ENCODE measurements at regions not wholly inside any gene's neighbourhood (a gene's known extent, or its start where the extent isn't known, plus 50 kb on each side); places are given as distances from the start of the nearest gene placed in this dataset.
"Not testable (repeated sequence)": the region's sequence is repeated elsewhere in the genome, so short reads cannot be mapped to it uniquely, and the experiment has no call there.

DNA sequence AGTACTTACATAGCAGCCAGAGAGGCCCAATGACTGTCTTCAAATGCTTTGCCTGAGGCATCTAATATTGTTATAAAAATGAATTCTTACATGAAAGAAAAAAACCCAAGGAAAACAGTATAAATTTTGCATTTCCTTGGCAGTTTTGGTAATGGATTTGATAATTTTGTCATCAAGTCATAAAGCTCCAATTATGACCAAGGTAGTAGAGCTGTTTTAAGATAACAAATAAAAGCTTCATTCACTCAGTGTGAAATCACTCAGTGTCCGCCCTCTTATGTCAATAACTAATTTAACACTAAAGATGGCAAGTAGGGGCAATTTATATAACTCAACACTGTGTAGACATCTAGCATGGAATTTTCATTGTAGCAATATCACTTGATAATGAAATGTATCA, 193.9 kb downstream of the ANKRD7 start:
- DNase-seq (ENCODE audit: low read depth in 2 of 2), result no peak

DNA sequence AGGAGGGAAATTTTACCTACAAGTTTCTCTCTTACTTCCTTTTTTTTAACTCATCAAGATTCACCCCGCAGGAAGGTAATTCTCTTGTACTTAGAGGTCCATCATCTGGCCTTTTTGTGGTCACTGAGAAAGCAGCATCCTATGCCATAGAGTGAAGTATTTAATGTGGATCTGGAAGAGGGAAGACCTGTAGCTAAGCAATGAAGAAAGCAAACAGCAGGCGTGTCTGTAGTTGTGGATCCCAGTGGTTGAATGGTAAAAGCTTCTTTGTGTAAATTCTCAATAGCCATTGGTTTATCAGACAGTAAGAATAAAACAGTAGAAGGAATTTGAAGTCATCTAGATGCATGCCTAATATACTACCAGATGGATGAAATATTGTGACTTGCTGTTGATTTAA, 196.4 kb downstream of the ANKRD7 start:
- DNase-seq (ENCODE audit: low read depth in 2 of 2), result no peak

DNA sequence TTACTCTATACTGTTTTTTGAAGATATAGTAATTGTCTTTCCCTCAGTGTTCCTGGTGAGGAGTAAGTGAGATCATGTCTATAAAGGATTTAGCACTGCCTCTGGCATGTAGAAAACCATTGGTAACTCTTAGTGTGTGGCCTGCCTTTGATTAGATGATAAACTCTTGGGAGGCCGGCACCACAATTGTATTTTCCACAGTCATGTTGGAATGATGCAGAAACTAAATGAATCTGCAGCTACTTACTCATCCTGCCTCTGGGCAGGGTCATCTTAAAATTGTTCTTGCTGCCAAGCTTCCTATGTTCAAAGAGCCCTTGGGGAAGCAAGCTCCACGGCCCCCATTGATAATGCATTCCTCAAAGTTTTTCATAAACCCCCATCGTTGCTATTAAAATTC, 204.6 kb downstream of the ANKRD7 start:
- DNase-seq (ENCODE audit: low read depth in 2 of 2), result no peak

- no peak for DNase-seq (ENCODE audit: low read depth in 2 of 2)
Measured at GRCh38 chr7:118436663-118437062, 212.2 kb downstream of the ANKRD7 start.

DNA sequence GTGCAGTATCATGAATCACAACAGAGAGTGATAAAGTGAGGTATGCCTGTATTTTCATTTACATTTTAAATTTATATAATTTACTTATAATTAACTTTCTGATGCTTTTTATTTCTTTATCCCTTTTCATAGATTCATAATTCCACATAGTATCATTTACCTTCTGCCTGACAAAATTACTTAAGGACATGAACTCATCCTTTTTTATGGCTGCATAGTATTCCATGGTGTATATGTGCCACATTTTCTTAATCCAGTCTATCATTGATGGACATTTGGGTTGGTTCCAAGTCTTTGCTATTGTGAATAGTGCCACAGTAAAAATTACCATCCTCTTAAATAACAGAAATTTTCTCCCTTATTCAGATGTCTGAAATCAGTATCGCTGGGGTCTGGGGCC, 224.5 kb downstream of the ANKRD7 start:
- not testable (repeated sequence) for DNase-seq (ENCODE audit: low read depth in 2 of 2)

GRCh38 chr7:118449797-118450567, 225.5 kb downstream of the ANKRD7 start:
- no peak for DNase-seq (ENCODE audit: low read depth in 2 of 2)

DNA sequence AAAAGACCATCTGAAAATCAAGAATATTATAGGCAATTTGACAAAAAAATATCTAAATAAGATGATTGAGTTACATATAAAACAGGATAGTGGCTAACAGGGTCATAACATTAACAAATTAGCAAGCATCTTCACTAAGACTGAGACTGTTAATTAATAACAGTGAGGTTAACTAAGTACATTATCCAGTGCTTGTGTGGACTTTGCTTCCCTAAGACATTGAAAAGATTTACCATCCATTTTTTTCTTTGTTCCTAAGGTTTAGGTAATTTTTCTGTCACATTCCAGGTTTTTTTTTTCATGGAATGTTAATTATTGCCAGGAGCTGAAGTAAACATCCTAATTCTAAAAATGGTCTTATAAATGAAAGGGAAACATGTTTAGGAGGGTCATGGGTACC, 227.6 kb downstream of the ANKRD7 start:
- no peak for DNase-seq (ENCODE audit: low read depth in 2 of 2)

- no peak for DNase-seq (ENCODE audit: low read depth in 2 of 2)
Measured at GRCh38 chr7:118467381-118467780, 242.9 kb downstream of the ANKRD7 start.

DNA sequence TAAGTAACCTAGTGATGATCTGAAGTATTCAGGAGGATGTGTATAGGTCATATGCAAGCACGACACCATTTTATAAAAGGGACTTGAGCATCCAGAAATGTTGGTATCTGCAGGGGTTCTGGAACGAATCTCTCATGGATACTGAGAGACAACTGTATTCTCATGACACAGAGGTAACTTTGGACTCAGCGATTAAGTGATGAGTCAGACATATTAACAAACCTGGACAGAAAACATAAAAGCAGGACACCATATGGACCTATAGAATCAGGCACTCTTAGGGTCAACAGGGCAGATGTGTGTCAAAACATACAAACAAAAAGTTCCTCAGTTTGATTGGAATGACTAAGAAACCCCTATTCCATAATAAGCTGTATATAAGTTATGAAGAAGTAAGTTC, 248.1 kb downstream of the ANKRD7 start:
- DNase-seq (ENCODE audit: low read depth in 2 of 2), result no peak

DNA sequence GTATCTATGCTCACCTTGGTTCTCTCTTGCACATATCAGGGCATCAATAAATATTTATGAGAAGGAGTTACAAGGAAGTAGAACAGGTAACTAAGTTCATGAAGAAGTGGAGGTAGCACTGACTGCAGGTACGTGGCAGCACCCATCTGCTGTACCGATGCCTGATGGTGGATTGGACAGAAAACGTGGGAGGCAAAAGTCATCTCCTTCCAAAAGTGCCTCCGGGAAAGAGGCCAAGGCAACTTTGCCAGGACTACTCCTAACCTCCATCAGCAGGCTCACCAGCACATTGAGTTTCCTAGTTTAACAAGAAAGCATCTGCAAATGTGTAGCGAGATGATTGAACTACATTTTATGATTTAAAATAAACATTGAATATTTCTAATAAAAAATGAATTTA, 248.8 kb downstream of the ANKRD7 start:
- no peak for DNase-seq (ENCODE audit: low read depth in 2 of 2)

DNA sequence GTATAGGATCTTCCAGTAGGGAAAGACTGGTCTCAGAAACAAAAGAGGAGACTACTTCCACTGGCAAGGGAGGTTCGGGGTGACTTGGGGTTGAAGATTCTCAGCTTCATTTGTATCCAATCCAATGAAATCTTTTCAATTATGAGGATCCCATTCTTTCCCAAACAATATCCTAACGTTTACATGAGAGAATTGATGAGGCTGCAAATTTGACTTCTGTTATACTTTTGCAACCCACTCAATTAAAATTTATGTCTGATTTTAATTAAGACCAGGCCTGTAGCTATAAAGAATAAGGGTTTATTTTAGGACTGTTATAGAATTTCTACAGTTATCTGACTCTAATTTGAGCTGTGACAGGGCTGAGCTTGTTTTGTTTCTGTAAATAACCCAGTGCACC, 251.5 kb downstream of the ANKRD7 start:
- no peak for DNase-seq (ENCODE audit: low read depth in 2 of 2)

DNA sequence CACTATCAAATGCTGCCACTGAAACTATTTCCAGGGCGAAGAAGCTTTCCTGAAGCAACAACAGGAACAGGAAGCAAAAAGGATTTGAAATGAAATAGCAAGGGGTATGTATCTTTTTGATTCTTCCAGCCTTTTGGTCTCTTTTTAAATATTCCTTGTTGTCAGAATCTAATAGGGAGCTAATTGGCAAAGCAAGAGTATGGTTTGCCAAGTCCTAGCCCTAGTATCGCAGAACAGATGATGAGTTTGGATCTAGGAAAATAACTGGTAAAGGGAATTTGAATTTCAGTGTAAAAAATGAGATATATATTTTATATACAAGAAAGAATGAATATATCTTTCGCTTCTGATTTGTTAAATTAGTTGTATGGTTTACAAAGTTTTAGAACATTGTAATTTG, 252.5 kb downstream of the ANKRD7 start:
- no peak for DNase-seq (ENCODE audit: low read depth in 2 of 2)

GRCh38 chr7:118478236-118478635, 253.7 kb downstream of the ANKRD7 start:
- DNase-seq (ENCODE audit: low read depth in 2 of 2), result no peak

DNA sequence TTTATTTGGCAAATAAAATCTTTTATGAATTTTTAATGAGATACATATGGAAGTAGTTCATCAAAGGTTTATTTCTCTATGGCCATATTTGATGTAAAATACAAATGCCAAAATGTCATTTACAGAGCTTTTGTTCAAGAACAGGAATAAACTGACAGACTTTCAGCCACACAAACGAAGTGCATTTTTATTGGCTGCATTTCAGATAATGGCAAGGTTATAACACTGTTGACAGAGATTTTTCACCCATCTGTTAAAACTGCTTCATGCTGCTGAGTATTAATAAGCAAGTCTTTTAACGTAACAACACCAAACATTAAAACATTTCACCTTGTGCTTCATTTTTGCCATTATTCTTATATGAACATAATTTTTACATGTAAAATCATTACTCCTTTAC, 254.4 kb downstream of the ANKRD7 start:
- no peak for DNase-seq (ENCODE audit: low read depth in 2 of 2)

GRCh38 chr7:118492466-118492865, 268.0 kb downstream of the ANKRD7 start:
- no peak for DNase-seq (ENCODE audit: low read depth in 2 of 2)

DNA sequence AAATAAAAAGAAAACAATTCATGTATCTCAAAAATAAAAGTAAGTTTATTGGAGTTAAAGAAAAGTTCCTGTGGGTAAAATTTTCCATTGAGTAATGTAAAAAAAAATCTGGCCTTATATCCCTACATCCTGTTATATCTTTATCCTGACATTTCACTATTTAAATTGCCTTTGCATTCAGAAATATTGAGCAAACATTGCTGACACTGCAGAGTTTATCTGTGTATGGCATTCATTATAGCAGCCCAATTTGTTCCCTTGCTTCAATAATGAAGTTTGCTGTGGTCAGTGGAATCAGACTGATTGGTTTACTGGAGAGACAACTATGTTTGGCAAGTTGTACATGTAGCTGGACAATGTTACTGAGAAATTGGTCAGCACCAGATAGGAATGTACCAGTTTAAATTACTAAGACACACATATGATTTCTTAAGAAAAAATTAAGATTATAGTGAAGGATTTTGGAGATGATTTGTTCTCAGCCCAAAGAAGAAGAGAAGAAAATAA, 271.7 kb downstream of the ANKRD7 start:
- no peak for DNase-seq (ENCODE audit: low read depth in 2 of 2)

DNA sequence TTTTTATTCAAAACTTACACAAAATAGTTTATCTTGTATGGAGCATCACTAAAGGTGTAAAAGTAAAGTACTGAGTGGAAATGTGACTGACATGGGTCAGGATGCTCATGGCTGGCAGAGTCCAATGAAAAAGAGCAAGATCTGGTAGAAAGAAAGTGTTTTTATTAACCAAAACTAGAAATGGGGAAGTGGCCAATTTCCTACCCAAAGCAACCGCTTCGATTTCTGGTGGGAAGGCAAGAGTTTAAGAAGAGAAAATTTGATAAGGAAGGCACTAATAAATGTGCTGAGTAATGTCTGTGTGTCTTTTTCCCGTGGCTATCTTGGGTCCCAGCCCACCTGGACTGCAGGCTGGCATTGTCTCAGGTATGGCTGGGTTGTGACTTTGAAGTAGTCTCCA, 277.7 kb downstream of the ANKRD7 start:
- DNase-seq (ENCODE audit: low read depth in 2 of 2), result no peak

DNA sequence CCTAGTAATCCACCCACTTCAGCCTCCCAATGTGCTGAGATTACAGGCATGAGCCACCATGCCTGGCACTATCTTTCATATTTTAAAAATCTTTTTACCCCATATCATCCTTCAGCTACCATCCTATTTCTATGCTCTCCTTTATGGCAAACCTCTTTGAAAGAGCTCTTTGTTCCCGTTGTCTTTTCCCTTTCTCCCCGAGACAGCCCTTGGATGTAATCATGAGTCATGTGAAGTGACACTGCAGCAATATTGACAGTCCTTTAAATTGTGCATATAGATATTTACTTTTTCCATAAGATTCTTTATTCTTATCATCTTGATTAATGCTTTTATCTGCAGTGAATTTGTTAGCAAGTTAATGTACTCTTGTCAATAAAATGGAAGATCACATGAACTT, 286.6 kb downstream of the ANKRD7 start:
- DNase-seq (ENCODE audit: low read depth in 2 of 2), result no peak

GRCh38 chr7:118517275-118517674, 292.8 kb downstream of the ANKRD7 start:
- DNase-seq (ENCODE audit: low read depth in 2 of 2), result no peak

GRCh38 chr7:118525020-118525419, 300.5 kb downstream of the ANKRD7 start:
- DNase-seq (ENCODE audit: low read depth in 2 of 2), result no peak

DNA sequence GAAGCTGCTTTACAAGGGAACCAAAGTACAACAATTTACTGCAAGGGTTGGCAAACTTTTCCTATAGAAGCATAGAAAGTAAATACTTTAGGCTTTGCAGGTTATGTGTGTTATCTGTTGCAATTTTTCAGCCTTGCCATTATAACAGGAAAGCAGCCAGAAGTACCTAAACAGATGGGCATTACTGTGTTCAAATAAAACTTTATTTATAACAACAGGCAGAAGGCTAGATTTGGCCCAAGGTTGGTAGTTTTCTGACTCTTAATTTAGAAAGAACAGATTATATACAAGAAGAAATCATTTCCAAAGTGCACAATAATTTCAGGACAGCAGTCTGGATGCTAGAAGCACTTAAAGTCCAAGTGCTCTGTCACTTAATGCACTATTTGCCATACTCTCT, 307.1 kb downstream of the ANKRD7 start:
- DNase-seq (ENCODE audit: low read depth in 2 of 2), result no peak

DNA sequence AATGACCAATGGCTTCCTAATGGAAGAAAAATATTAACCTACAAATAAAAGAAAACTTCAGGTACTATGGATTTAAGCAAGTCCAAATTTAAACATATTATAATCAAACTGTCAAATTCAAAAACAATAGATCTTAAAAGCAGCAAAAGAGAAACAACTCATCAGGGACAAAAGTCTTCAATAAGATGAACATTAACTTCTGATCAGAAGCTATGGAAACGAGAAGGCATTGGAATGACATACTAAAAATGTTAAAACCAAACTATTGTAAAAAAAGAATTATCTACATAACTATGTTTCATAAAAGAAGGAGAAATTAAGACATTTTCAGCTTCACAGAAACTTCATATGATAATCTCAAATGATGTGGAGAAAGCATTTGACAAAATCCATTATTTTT, 334.7 kb downstream of the ANKRD7 start:
- DNase-seq (ENCODE audit: low read depth in 2 of 2), result no peak

DNA sequence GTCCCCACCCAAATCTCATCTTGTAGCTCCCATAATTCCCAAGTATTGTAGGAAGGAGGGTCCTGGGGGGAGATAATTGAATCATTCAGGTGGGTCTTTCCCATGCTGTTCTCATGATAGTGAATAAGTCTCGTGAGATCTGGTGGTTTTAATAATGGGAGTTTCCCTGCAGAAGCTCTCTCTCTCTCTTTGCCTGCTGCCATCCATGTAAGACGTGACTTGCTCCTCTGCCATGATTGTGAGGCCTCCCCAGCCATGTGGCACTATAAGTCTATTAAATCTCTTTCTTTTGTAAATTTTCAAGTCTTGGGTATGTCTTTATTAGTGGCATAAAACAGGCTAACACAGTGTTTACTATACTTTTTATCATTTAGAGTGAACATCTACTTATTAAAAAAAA, 338.8 kb downstream of the ANKRD7 start:
- DNase-seq (ENCODE audit: low read depth in 2 of 2), result no peak

DNA sequence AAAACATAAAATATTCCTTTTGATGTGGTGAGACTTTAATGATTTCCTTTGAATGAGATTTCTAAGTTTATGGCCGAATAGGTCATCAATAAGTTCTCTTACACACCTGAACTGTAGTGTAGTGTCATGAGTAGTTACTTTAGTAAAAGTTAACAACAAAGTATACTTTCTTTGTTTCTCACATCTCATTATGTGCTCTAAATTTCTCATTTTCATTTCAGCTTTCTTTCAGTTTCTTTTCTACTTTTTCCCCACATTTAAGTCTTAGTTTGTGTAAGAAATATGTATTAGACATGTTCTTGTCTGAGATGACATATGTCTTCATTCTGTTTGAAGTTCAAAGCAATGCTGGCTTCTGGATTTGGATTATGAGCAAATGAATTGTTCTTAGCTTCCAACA, 348.1 kb downstream of the ANKRD7 start:
- no peak for DNase-seq (ENCODE audit: low read depth in 2 of 2)

Data from fibroblast of skin of left biceps (primary cell).